Sigmoid colon (tissue), 6 donors: ENCODE measurements at regions not wholly inside any gene's neighbourhood (a gene's known extent, or its start where the extent isn't known, plus 50 kb on each side); places are given as distances from the start of the nearest gene placed in this dataset.
A peak's percentile ranks its signal among the peaks of the same experiment; 100 is the strongest.

ENCODE experiments used
- DNase-seq: peaks from one replicate; pipeline ENCODE4 v3.0.0-alpha.2; 2019
- H3K27ac ChIP-seq, 4 donors: fragments of 200-600 bp; sonication (generic); one replicate each; pipeline ENCODE4 v1.5.1; 2016 to 2019; ENCODE audit warnings: mild to moderate bottlenecking in 1 of 4
- H3K27me3 ChIP-seq, 3 donors: fragments of 200-600 bp; sonication (generic); one replicate each; pipeline ENCODE4 v1.5.1; 2019; ENCODE audit warnings: mild to moderate bottlenecking in 1 of 3
- H3K36me3 ChIP-seq, 4 donors: fragments of 200-600 bp; sonication (generic); one replicate each; pipeline ENCODE4 v1.5.1; 2016 to 2019
- H3K4me1 ChIP-seq, 4 donors: fragments of 200-600 bp; sonication (generic); one replicate each; pipeline ENCODE4 v1.5.1; 2017 to 2019
- H3K4me3 ChIP-seq, 4 donors: fragments of 200-600 bp; sonication (generic); one replicate each; pipeline ENCODE4 v1.5.1; 2017 to 2019; ENCODE audit warnings: mild to moderate bottlenecking in 2 of 4, moderate library complexity in 1 of 4
- H3K9me3 ChIP-seq, 4 donors: fragments of 200-600 bp in 3 of 4; sonication (generic) in 3 of 4; one replicate each; pipeline versions ENCODE4 v1.5.1 to v1.6.1; 2013 to 2019
- EP300 ChIP-seq, 4 donors: sonication (generic); formaldehyde crosslinking; IDR thresholded peaks; one replicate each; pipeline ENCODE4 v1.6.1; 2017; ENCODE audit warnings: antibody characterized with exemption in 4 of 4
- POLR2A ChIP-seq, 2 donors: fragments of 450-650 bp; IDR thresholded peaks; one replicate each; pipeline ENCODE4 v1.6.1; 2016; ENCODE audit warnings: antibody characterized with exemption in 2 of 2, mild to moderate bottlenecking in 2 of 2, moderate library complexity in 2 of 2
- POLR2AphosphoS5 ChIP-seq, 4 donors: sonication (generic); formaldehyde crosslinking; IDR thresholded peaks; one replicate each; pipeline ENCODE4 v1.6.1; 2017; ENCODE audit warnings: antibody characterized with exemption in 4 of 4
- WGBS, 2 donors: extraction: QIAGEN DNeasy Blood & Tissue Kit; methylation state at CpG; one replicate each; pipeline ENCODE4 v1.1.7; 2013; 5-methylcytosine and 5-hydroxymethylcytosine counted together
- intact Hi-C: fragments of 100-400 bp; cut with DNase I; formaldehyde crosslinking; loops from one replicate; pipeline ENCODE4 v1.15.1; 2023
- TF ChIP-seq, protein P1 (sequence below), 4 experiments: fragments of 450-650 bp in 3 of 4; fragments of 200-600 bp in 1 of 4; IDR thresholded peaks; one replicate each; pipeline ENCODE4 v1.5.1; 2016 to 2019; ENCODE audit warnings: antibody characterized with exemption in 4 of 4, mild to moderate bottlenecking in 3 of 4, moderate library complexity in 2 of 4
- donor health status: healthy with polysubstance abuse.
- donor health status: healthy.

DNA sequence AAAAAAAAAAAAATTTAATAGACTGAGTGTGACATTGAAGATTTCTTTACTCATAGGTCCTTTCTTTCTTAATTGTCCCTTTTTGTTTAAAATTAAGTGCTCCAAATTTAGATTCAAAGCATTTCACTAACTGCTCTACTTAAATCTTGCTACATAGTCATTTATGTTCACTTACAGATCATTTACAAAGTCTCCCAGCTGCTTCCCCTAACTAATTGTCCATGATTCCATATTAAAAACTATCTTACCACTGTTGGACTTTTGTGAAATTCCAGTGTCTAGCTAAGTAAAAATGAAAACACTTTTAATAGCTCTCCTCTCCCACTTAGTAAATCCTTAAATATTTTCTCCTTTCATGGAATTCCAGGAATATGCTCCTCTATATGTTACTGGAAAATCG lies 850.5 kb downstream of the NR2F1-AS1 start:
- no peaks in the 10 kb centered on the region for H3K9me3 ChIP-seq
- intact Hi-C loops = no loop called here
- H3K4me1 ChIP-seq = no peaks in the 10 kb centered on the region
- no peaks in the 10 kb centered on the region for H3K36me3 ChIP-seq
- 55 to 71% methylated on average over 1 of the region's 1 CpG for WGBS, 2 donors
- TF ChIP-seq POLR2A (IDR thresholded peaks at IDR 0.05) (no peak), POLR2AphosphoS5 (IDR thresholded peaks at IDR 0.05) (no peak), EP300 (IDR thresholded peaks at IDR 0.05) (no peak)
- TF ChIP-seq, protein P1, sequence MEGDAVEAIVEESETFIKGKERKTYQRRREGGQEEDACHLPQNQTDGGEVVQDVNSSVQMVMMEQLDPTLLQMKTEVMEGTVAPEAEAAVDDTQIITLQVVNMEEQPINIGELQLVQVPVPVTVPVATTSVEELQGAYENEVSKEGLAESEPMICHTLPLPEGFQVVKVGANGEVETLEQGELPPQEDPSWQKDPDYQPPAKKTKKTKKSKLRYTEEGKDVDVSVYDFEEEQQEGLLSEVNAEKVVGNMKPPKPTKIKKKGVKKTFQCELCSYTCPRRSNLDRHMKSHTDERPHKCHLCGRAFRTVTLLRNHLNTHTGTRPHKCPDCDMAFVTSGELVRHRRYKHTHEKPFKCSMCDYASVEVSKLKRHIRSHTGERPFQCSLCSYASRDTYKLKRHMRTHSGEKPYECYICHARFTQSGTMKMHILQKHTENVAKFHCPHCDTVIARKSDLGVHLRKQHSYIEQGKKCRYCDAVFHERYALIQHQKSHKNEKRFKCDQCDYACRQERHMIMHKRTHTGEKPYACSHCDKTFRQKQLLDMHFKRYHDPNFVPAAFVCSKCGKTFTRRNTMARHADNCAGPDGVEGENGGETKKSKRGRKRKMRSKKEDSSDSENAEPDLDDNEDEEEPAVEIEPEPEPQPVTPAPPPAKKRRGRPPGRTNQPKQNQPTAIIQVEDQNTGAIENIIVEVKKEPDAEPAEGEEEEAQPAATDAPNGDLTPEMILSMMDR (IDR thresholded peaks at IDR 0.05) = no peak
- H3K4me3 ChIP-seq = no peak overlapping the region
- no peak overlapping the region for H3K27ac ChIP-seq
- H3K27me3 ChIP-seq = no peaks in the 10 kb centered on the region
- no peak for DNase-seq

- intact Hi-C loops = no loop called here
- H3K27ac ChIP-seq = no peak overlapping the region
- TF ChIP-seq, protein P1 (IDR thresholded peaks at IDR 0.05) = no peak
- TF ChIP-seq EP300 (IDR thresholded peaks at IDR 0.05) (no peak), POLR2AphosphoS5 (IDR thresholded peaks at IDR 0.05) (no peak), POLR2A (IDR thresholded peaks at IDR 0.05) (no peak)
- H3K9me3 ChIP-seq = no peaks in the 10 kb centered on the region
- H3K27me3 ChIP-seq = no peaks in the 10 kb centered on the region
- WGBS, 2 donors = 90 to 92% methylated on average over 5 of the region's 5 CpGs
- peak; percentile 42 for DNase-seq
- H3K4me1 ChIP-seq = no peaks in the 10 kb centered on the region
- H3K4me3 ChIP-seq = no peak overlapping the region
- H3K36me3 ChIP-seq = no peaks in the 10 kb centered on the region
These were observed 851.9 kb downstream of the NR2F1-AS1 start for GRCh38 chr5:92729088-92729487.

- H3K4me3 ChIP-seq = no peak overlapping the region
- 61 to 67% methylated on average over 5 of the region's 5 CpGs for WGBS, 2 donors
These were observed 865.0 kb downstream of the NR2F1-AS1 start for GRCh38 chr5:92715946-92716520.

DNA sequence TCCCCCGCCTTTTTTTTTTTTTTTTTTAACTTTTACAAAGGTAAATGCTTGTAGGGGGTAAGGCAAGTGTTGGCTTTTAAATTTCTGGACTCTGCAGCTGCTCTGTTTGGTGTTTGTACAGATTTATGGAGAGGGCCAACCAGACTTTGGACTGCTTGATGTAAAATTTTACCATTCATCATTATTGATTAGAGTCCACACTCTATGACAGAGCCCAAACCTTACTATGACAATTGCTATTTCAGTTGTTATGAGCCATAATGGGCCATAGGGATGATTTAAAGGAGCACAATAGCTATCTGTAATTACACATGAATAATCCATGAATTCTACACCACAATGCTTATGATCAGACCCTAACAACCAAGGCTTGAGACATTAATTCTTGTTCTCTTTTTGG lies 867.2 kb downstream of the NR2F1-AS1 start:
- 36 to 81% methylated on average over 1 of the region's 1 CpG for WGBS, 2 donors
- Histone ChIP-seq H3K4me1 (no peaks in the 10 kb centered on the region), H3K27ac (no peak overlapping the region), H3K9me3 (no peaks in the 10 kb centered on the region), H3K27me3 (no peaks in the 10 kb centered on the region), H3K36me3 (no peaks in the 10 kb centered on the region), H3K4me3 (no peak overlapping the region)
- intact Hi-C loops = no loop called here
- TF ChIP-seq EP300 (IDR thresholded peaks at IDR 0.05) = no peak
- TF ChIP-seq, protein P1 (IDR thresholded peaks at IDR 0.05) = no peak
- no peak for TF ChIP-seq POLR2AphosphoS5 (IDR thresholded peaks at IDR 0.05)
- TF ChIP-seq POLR2A (IDR thresholded peaks at IDR 0.05) = no peak
- DNase-seq = no peak

More at GRCh38 chr5:92715946-92716520, 865.0 kb downstream of the NR2F1-AS1 start:
- TF ChIP-seq POLR2AphosphoS5 (IDR thresholded peaks at IDR 0.05) = no peak
- DNase-seq = no peak
- Histone ChIP-seq H3K27me3 (no peaks in the 10 kb centered on the region), H3K27ac (no peak overlapping the region), H3K36me3 (no peaks in the 10 kb centered on the region), H3K4me1 (no peaks in the 10 kb centered on the region), H3K9me3 (no peaks in the 10 kb centered on the region)
- intact Hi-C loops = no loop called here

- TF ChIP-seq, protein P1 (IDR thresholded peaks at IDR 0.05) = no peak
- TF ChIP-seq POLR2A (IDR thresholded peaks at IDR 0.05) (no peak), POLR2AphosphoS5 (IDR thresholded peaks at IDR 0.05) (no peak), EP300 (IDR thresholded peaks at IDR 0.05) (no peak)
- DNase-seq = no peak
- intact Hi-C loops = no loop called here
- no peaks in the 10 kb centered on the region for H3K4me1 ChIP-seq
- no peaks in the 10 kb centered on the region for H3K9me3 ChIP-seq
- H3K27me3 ChIP-seq = no peaks in the 10 kb centered on the region
- 43 to 59% methylated on average over 8 of the region's 8 CpGs for WGBS, 2 donors
- H3K4me3 ChIP-seq = no peak overlapping the region
- no peaks in the 10 kb centered on the region for H3K36me3 ChIP-seq
- H3K27ac ChIP-seq = no peak overlapping the region
These were observed 867.7 kb downstream of the NR2F1-AS1 start for GRCh38 chr5:92713335-92713743.
